GM18909 (cell line): ENCODE measurements at regions not wholly inside any gene's neighbourhood (a gene's known extent, or its start where the extent isn't known, plus 50 kb on each side); places are given as distances from the start of the nearest gene placed in this dataset.

Experiments
- ATAC-seq: cut with Tn5 transposase; IDR thresholded peaks from one replicate; pipeline ENCODE4 v1.9.1; 2021; ENCODE audit warnings: mild to moderate bottlenecking; ENCODE audit not compliant: unreplicated experiment, poor library complexity

DNA sequence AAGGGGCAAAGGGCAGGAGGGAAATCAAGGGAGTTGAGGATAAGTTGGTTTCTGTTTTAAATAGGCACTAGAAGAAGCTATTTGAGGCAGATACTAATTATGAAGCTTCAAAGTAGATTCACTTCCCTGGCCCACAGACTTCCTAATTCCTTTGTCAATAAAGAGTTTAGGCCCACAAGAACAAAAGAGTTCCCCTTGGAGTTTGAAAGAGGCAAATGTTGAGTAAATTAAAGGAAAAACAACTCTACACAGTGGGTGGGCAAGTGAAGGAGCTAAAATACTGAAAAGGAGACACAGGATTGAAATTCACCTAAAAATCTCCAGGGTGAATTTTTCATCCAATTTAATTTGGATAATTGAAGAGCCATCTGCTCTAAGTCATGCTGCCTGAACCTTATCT, 411.7 kb upstream of the RORA start:
- no peak for ATAC-seq

DNA sequence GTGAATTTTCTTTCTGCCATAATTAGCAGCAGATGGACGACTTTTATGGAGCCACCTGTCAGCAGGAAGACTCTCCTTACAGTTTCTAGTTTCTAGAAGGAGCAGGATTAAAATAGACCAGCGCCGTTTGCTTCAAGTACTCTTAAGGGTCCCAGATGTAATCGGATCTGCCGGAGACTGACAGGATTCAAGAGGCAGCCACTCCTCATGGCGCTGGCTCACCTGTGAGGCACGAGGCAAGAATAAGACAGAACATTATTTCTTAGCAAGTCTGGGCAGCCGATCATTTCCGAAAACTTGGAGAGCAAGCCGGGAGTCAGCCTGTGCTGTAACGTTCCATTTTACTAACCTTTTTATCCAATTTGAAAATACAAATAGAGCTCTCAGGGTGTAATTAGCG, 410.4 kb upstream of the RORA start:
- no peak for ATAC-seq

DNA sequence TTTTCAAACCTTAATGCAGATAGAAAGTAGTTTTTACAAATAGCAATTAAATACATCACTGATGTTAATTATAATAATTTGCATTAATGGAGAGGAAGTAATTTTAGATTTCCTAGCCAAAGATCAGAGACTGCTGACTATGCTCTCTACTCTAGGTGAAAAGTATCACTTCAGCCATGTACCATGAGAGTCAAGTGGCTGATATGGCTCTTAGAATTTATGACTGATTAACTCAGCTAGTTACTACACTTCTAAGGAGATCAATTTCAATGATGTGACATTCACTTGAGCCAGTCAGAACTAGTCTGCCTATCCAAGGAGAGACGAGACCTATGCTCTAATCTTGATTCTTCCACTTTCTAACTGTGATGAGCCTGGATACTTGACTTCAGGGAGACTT, 405.7 kb upstream of the RORA start:
- no peak for ATAC-seq

DNA sequence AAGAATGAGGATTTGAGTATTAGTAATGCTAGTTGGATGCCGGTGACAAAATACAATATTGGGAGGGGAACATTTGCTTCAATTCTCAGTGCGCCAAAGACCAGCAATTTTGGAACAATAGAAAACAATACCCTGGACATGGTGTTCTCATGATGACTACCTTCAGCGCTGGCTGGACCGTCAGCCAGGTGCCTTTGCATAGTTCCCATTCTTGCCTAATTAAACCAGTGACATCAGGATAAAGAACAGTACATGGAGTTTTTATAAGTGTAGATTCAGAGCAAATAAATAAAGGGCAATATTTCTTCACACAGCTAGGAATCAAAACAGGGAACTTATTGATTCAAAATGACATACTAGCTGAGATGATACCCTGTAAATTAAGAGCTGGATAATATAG, 404.8 kb upstream of the RORA start:
- ATAC-seq = no peak

DNA sequence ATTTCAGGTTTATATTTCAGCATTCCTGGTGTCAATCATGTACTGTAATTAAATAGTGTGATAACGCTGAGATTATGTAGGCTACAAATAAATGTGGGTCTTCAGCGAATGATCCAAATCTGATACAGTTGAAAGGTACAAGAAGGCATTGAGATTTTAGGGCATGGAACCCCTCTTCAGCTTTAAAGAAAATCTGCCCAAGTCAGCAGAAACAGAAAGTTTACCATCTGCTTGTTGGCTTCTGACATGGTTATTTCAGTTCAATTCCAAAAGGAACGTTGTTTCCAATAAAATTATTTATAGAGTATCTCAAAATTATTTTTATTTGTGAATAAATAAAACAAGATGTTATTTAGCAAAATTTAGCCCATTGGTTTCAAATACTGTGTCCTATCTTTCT, 400.2 kb upstream of the RORA start:
- ATAC-seq = no peak

DNA sequence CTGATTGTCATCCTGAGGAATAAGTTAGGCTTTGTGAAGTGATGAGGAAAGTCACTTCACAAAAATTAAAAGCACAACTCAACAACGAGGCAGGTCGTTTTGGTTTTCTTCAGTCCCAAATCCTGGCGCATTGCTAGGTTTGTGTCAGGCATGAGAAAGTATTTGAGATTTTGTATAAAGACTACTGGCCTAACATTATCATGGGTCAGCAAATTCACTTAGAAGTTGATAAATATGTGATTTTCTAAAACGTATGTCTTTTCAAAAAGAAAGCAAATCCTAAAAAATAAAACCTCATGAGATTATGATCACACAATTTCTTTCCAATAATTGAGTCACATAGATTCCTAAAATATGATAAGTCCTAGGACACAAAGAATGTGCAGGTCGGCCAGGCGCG, 395.8 kb upstream of the RORA start:
- ATAC-seq = no peak

DNA sequence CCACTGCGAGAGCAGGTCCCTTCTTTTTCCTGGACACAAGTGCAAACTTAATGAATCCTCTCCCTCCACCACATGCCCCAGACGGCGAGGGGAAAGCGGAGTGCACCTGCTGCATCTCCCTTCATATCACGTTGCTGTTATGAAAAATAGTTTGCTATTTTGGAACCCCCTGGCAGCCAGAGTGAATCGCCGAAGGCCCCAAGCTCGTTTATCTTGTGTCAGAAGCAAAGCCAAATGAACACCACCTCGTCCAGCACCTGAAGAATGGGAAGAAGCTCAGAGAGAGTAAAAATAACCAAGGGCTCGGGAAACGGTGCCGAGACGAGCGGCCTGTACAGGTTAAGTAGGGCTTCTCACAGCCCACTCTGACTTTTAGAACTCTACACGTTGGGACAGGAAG, 394.6 kb upstream of the RORA start:
- no peak for ATAC-seq

DNA sequence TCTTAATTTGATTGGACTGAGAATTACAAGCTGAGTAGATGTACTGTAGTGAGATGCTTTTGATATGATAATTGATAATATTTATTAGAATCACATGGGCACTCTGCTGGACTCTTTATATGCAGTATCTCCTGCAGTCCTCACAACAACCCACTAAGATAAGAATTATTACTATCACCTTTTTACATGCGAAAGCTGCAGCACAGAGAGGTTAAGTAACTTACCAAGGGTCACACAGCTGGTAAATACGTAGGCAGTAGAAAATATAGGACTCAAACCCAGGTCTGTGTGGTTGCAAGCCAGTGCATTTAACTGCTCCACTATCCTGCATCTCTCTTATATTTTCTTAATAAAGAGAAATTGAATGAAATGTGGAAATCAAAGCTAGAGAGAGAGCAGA, 392.8 kb upstream of the RORA start:
- ATAC-seq = no peak

DNA sequence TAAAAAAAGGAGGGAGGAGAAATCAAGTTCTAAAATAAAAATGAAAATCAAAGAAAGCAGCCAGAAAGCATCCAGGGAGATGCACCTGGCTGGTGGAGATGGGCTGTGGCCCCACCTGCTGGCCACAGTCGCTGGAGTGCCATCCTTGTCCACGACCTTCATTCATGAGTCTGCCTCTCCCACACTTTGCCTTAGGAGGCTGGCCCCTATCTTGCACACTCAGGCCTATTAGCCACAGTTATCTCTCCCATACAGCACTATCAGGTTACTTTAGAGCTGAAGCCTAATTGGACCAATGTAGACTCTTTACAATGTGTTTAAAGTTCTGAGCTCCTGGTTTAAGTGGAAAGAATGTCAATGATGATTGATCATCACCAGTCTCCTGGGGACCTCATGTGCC, 392.0 kb upstream of the RORA start:
- no peak for ATAC-seq

DNA sequence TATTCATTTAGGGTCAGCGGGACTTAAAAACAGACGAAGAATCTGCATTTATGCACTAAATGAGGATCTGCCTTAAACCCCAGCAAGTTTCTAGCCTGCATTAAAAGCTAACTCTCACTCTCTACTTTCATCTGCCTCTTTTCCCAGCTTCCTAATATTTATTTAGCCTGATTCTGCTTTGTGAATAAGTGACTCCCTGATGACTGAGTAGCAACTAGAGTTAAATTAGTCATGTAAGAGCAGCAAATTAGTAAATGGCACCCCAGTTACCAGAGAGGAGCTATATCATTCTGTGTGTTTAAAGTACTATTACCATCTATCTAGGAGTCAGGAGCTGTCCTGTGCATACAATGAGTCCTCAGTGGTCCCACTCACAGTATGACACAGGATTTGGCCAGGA, 391.0 kb upstream of the RORA start:
- ATAC-seq = no peak

DNA sequence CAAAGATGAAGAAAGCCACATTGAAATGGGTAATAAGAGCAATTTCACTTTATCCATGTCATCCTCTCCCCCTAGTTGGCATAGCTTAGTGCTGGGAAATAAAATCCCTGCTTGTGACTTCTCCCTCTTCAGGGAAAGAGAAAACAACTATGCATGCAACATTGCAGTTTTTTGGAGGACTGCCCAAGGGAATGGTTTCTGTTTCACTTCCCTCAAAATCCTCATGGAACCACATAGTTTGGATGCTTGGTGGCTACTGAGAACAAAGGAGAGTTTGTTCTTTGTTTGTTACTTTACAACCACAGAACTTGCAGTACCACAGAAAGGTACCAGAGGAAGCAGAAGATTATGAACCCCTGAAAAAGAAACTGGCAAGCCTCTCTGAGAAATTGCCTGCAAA, 384.6 kb upstream of the RORA start:
- ATAC-seq = no peak

DNA sequence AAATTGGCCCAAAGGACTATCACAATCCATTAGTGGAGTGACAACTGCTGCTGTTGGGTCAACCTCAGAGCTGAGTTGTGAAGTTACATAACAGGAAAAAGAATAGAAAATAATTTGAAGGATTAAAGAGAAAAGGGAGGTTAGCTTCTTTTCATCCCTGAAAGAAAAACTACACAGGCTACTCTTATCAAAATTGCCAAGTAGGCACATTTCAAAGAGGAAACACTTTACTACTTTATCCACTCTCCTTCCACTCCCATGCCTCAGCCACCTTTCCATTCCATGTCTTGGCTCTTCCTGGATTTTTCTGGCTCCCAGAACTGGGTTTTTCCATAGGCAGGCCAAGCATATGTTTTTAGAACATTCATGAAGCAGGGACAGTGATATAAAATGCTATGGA, 384.0 kb upstream of the RORA start:
- ATAC-seq = no peak

DNA sequence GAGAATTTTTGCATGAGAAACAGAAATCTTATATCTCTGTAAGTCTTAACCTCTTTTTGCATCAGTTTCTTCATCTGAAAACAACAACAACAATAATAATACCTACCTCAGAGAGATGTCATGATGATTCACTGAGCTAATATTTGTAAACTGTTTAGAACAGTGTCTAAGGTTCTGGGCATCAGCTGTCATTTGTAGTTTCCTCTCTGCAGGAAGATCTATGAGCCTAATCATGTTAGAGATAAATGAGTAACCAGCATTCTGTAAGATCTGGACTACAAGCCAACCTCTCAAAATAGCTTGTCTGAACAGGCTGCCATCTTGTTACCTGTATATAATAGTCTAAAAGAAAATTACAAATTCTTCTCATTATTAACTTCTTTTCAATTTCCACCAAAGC, 383.0 kb upstream of the RORA start:
- ATAC-seq = no peak

DNA sequence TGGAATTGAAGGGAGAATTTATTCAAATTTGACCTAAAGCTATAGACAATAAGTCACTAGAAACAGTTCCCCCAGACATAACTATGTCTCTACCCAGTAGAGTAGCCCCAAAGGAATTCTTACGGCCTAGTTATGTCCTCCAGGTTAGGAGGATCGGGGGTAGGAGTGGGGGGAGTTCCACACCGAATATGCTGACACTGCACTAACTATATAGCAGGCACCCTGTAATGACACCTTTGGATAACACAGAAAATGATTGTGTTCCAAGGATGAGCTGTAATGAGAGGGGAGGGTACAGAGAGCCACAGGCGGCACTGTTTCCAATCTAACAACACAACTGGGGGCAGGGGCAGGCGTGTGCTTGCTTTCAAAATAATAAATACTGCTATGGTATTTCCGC, 376.2 kb upstream of the RORA start:
- no peak for ATAC-seq

DNA sequence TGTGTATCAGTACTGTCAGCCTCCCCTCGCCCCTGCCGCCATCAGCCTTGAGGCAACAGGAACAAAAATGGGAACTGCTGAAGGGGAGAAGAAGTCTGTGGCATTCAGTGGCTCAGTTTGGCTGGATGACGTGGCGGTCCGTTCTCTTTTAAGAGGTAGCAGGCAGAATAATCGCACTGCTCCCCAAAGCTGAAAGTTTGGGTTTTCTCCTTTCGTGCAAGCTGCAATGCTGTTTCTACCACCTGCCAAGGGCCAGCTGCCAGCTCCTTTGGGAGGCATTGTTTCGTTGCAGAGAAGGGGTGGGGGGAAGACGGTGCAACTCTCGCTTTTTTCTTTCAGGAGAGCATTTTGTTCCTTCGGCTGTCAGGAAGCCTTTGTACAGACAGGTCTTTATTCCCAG, 369.6 kb upstream of the RORA start:
- ATAC-seq = no peak

DNA sequence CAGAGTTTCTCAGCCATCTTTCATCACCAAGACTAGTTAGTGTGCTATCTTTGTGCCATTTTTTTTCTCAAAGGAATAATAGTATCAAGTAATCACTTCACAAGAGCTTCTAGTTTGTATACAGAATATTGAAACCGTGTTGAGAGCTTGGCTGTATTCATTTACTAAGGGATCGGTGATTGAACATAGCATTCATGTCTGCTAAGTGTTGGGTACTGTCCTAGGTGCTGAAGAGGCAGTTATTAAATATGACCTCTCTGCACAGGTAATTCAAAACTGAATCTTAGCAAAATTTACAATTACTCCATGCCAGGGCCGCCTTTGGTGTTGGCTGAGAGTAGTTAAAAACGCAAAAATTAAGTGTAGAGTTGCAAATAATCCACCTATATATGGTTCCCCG, 355.3 kb upstream of the RORA start:
- no peak for ATAC-seq

DNA sequence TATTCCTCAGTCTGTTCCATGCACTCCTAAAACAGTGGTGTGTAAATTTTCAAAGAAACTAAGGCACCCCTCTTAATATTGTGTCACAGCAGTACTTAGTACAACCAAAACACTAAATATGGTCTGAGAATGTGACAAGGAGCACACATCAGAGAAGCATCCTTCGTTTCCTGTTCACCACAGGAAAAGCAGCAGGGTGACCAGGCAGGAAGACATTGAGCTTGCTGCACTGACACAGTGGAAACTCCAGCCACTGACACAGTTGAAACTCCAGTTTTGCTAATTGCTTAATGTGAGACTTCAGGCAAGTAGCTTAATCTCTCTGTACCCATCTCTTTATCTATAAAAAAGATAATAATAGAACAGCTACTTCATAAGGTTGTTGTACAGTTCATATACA, 353.0 kb upstream of the RORA start:
- ATAC-seq = no peak

DNA sequence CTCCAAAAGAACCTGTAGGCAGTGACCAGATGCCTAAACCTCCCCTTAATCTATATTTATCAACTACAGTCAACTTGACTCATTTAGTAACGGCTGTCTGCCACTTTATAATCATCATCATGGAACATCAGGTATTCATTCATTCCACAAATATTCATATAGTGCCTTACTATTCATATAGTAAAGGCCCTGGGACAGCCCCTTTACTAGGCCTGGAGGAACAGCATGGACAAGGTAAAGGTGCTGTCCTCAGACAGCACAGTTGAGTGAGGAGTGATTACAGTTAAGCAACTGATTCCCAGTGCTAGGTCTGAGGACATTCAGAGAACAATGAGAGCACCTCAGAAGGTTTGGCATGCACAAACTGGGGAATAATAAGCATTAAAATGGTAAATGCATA, 346.5 kb upstream of the RORA start:
- ATAC-seq = no peak

DNA sequence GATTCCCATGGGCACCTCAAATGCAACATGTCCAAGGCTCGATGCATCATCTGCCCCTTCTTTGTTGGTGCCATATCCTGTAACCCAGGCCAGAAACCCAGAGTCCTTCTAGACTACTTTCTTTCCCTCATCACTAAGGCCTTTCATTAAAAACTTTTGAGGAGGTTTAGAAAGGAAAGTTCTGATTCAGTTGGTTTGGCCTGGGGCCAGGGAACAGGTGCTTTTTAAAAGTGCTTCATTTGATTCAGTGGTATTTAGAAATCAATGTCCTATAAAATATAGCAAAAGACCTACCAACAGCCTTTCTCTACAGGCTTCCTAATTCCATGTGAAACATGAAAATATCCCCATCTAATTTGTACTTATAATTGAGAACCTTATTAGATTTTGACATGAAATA, 341.9 kb upstream of the RORA start:
- no peak for ATAC-seq

DNA sequence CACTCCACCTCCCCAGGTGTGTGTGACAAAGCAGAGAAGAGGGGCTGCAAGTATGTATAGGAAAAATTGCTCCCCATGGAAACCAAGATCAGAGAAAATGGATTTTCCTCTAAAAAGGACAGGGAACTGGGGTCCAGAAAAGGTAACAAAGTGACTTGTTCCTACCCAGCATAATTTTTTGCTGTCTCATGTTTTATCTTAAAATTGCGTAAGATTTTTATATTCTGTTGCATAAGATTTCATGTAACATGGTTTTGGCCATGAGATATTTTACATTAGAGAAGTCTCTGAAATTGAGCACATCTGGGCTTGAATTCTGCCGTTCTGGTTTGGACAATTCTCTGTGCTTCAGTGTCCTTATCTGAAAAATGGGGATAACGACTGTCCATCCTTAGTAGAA, 335.7 kb upstream of the RORA start:
- no peak for ATAC-seq

DNA sequence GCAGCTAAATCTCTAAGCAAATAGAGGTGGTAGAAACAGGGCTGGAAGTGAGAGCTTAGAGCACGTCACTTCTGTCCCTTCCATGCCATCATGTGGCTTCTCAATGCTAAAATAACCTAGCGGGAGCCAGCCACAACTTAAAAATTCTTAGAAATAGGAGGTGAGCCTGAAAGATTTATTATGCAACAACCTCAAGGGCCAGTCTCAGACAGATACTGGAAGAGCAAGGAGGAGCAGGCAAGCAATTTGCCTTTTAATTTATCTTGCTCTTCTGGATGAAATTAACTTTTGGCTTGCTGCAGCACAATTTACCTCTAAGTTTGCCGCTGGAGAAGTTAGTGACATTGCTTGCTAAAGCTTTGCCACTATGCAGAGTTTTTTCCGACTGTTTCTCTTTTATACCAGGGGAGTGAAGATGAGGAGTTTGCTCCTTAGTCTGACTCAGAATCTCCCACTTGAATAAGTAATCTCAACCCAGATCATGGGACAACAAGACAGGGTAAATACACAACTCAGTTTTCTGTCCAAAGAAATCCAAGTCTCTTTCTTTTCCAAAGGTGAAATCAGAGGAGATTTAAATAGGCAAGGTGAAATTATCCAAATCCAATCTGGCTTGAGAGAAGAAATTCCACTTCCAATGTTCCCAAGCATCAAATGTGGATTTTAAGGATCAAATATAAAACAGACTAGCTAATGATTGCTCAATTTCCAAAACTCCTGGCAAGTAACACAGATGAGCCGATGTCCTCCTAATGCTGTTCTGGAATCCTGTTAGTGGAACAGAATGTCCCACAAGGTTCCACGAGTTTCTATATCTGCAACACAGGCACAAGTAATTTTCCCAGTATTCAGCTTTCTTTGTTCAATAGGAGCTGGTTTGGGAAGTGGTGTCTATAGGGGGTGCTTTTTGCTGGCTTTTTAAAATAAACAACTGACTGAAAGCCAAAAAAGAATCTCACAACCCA, 329.4 kb upstream of the RORA start:
- ATAC-seq = no peak

DNA sequence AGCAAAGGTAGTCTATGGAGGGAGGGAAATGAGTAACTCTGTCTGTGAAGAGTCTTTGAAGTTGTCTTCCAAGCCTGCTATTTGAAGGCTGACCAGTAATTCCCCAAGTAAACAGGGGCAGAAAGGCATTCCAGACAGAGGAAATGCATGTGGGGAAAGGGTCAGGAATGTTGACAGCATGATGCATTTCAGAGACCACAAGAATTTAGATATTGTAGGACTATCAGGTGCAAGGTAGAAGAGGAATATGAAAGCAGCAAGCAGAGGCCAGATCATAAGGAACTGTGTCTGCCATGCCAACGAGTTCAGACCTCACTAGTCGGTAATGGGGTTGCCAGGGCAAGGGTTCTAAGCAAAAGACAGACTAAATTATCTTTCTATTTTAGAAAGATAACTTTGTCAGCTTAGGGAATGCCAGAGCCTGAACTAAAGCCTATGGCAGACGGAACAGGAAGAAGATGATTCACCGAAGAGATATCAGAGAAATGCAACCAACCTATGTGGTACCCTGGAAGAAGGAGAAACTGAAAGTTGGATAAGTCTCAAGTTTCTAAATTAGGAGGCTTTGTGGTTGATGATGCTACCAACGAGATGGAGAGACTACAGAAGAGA, 327.0 kb upstream of the RORA start:
- ATAC-seq = no peak
